HepG2 (cell line): ENCODE measurements at regions not wholly inside any gene's neighbourhood (a gene's known extent, or its start where the extent isn't known, plus 50 kb on each side); places are given as distances from the start of the nearest gene placed in this dataset.

Source experiments
- ATAC-seq: fragments of 200-7000 bp; cut with Tn5 transposase; 3 replicates; pipeline ENCODE4 v1.9.1; 2020; ENCODE audit warnings: mild to moderate bottlenecking, moderate library complexity
- BruUV-seq: library from RNA; stranded (reverse); fragments of 400-500 nt; replicated peaks from 2 replicates; lab custom pipeline; 2021; lab: Mats Ljungman, UMichigan
- CTCF ChIA-PET: fragments of 300-600 bp; formaldehyde crosslinking; extraction: SDS; loops from one replicate; lab custom pipeline; 2021; ENCODE audit warnings: low total read pairs, inconsistent platforms, low intra/inter-chr PET ratio; lab: Yijun Ruan, JAX
- POLR2A ChIA-PET: fragments of 350-600 bp; sonication (Branson Sonifier 250); formaldehyde crosslinking; loops from one replicate; lab custom pipeline; 2020; ENCODE audit warnings: antibody characterized with exemption, inconsistent platforms; lab: Yijun Ruan, JAX
- DNase-seq: peaks from one replicate; pipeline ENCODE4 v3.0.0-alpha.2; 2015; ENCODE audit warnings: low spot score
- FAIRE-seq: peaks from 3 replicates; lab custom pipeline; 2011; peaks lifted over from hg19 to GRCh38; lab: Jason Lieb, UNC
- H2AFZ ChIP-seq: one replicate; pipeline ENCODE4 v1.6.1; 2011; ENCODE audit warnings: low read length, inconsistent platforms
- H3K27ac ChIP-seq: fragments of 300-600 bp; 3 replicates; pipeline ENCODE4 v1.8.0; 2011; ENCODE audit warnings: mixed run types, mild to moderate bottlenecking, mixed read lengths, low read length, inconsistent platforms; ENCODE audit not compliant: insufficient read depth; ENCODE audit errors: extremely low read length
- H3K27me3 ChIP-seq, 2 experiments: fragments of 200-600 bp in 1 of 2; 2 replicates in 1 of 2; 3 replicates in 1 of 2; pipeline versions ENCODE4 v1.6.0 to v1.8.0; 2011; ENCODE audit warnings: low read length in 2 of 2, mild to moderate bottlenecking in 2 of 2, moderate library complexity in 2 of 2, inconsistent platforms in 1 of 2; ENCODE audit not compliant: insufficient read depth in 2 of 2, control insufficient read depth in 1 of 2
- H3K36me3 ChIP-seq, 2 experiments: fragments of 200-600 bp in 1 of 2; replicated peaks in 1 of 2; 2 replicates in 1 of 2; 3 replicates in 1 of 2; pipeline versions ENCODE4 v1.5.1 to v1.8.0; 2011; ENCODE audit warnings: low read length in 2 of 2, inconsistent platforms in 1 of 2; ENCODE audit not compliant: insufficient read depth in 2 of 2, control insufficient read depth in 1 of 2
- H3K4me1 ChIP-seq: 2 replicates; pipeline ENCODE4 v1.5.1; 2012; ENCODE audit warnings: low read length, inconsistent platforms; ENCODE audit not compliant: insufficient read depth
- H3K4me2 ChIP-seq: 2 replicates; pipeline ENCODE4 v1.6.0; 2011; ENCODE audit warnings: low read depth, low read length, inconsistent platforms
- H3K4me3 ChIP-seq, 3 experiments: fragments of 200-600 bp in 1 of 3; sonication (generic), shearing (Covaris generic) in 1 of 3; replicated peaks in 1 of 3; 2 replicates each; pipeline ENCODE4 v1.5.1; 2011 to 2016; ENCODE audit warnings: low read length in 3 of 3, inconsistent platforms in 2 of 3, low read depth in 2 of 3, mild to moderate bottlenecking in 2 of 3, control low read depth in 1 of 3, mixed read lengths in 1 of 3; ENCODE audit not compliant: insufficient read depth in 1 of 3
- H3K79me2 ChIP-seq: one replicate; pipeline ENCODE4 v1.6.1; 2011; ENCODE audit warnings: low read length, inconsistent platforms; ENCODE audit not compliant: insufficient read depth
- H3K9ac ChIP-seq: 2 replicates; pipeline ENCODE4 v1.6.0; 2011; ENCODE audit warnings: mild to moderate bottlenecking, low read depth, low read length, inconsistent platforms; ENCODE audit not compliant: insufficient read depth
- H3K9me3 ChIP-seq: 2 replicates; pipeline ENCODE4 v1.5.1; 2012; ENCODE audit warnings: mild to moderate bottlenecking, low read length
- H4K20me1 ChIP-seq: 2 replicates; pipeline ENCODE4 v1.6.0; 2011; ENCODE audit warnings: inconsistent platforms, mild to moderate bottlenecking, low read length, moderate library complexity; ENCODE audit not compliant: insufficient read depth
- ELF1 ChIP-seq: sonication (generic); formaldehyde crosslinking; IDR thresholded peaks from 2 replicates; pipeline ENCODE4 v1.4.0; 2020; ENCODE audit warnings: missing genetic modification reagents
- HIC2 ChIP-seq: sonication (generic); formaldehyde crosslinking; IDR thresholded peaks from 2 replicates; pipeline ENCODE4 v1.9.0; 2022; ENCODE audit warnings: low read depth, missing genetic modification reagents
- MBD4 ChIP-seq: IDR thresholded peaks from 2 replicates; pipeline ENCODE4 v1.6.1; 2012; ENCODE audit warnings: low read length, inconsistent platforms, borderline replicate concordance
- PCBP1 ChIP-seq: fragments of 200-400 bp; formaldehyde crosslinking; IDR thresholded peaks from 2 replicates; pipeline ENCODE4 v1.6.1; 2017; ENCODE audit warnings: mild to moderate bottlenecking, low read depth, low read length, borderline replicate concordance
- SMC3 ChIP-seq: IDR thresholded peaks from 2 replicates; pipeline ENCODE4 v1.6.1; 2011; ENCODE audit warnings: low read length, improper control_type of control experiment
- SP2 ChIP-seq: sonication (generic); formaldehyde crosslinking; IDR thresholded peaks from 2 replicates; pipeline ENCODE4 v1.5.1; 2020; ENCODE audit warnings: mild to moderate bottlenecking, missing genetic modification reagents
- ZNF263 ChIP-seq: sonication (generic); formaldehyde crosslinking; IDR thresholded peaks from 2 replicates; pipeline ENCODE4 v1.4.0; 2020; ENCODE audit warnings: missing genetic modification reagents
- ZSCAN31 ChIP-seq: sonication (generic); formaldehyde crosslinking; IDR thresholded peaks from 2 replicates; pipeline ENCODE4 v1.5.0; 2020; ENCODE audit warnings: low read depth, mild to moderate bottlenecking, missing genetic modification reagents
- WGBS: methylation state at CpG from one replicate; pipeline ENCODE4 v1.1.6; 2017; ENCODE audit warnings: low lambda C conversion rate; 5-methylcytosine and 5-hydroxymethylcytosine counted together
- in situ Hi-C: cut with HindIII; loops from 2 replicates; pipeline ENCODE4 v1.10.0; 2017; ENCODE audit warnings: low pct_unique_long_range_greater_than_20kb; ENCODE audit not compliant: extremely low pct_ligation_motif_present
- intact Hi-C: fragments of 100-400 bp; cut with micrococcal nuclease; formaldehyde crosslinking; loops from one replicate; pipeline ENCODE4 v1.10.0; 2022; ENCODE audit not compliant: unreplicated experiment
- TF ChIP-seq, protein P1 (sequence below): sonication (generic); formaldehyde crosslinking; IDR thresholded peaks from 2 replicates; pipeline ENCODE4 v1.8.0; 2022; ENCODE audit warnings: mild to moderate bottlenecking, missing genetic modification reagents; ENCODE audit not compliant: insufficient replicate concordance
- TF ChIP-seq, protein P2 (sequence below): fragments of 450-650 bp; IDR thresholded peaks from 2 replicates; pipeline ENCODE4 v1.6.1; 2017

- TF ChIP-seq HIC2 (no peak), SP2 (no peak), MBD4 (no peak), SMC3 (no peak), ELF1 (CRISPR knock-in tag) (no peak), ZNF263 (CRISPR knock-in tag) (no peak), ZSCAN31 (CRISPR knock-in tag) (no peak)
- TF ChIP-seq, protein P1, sequence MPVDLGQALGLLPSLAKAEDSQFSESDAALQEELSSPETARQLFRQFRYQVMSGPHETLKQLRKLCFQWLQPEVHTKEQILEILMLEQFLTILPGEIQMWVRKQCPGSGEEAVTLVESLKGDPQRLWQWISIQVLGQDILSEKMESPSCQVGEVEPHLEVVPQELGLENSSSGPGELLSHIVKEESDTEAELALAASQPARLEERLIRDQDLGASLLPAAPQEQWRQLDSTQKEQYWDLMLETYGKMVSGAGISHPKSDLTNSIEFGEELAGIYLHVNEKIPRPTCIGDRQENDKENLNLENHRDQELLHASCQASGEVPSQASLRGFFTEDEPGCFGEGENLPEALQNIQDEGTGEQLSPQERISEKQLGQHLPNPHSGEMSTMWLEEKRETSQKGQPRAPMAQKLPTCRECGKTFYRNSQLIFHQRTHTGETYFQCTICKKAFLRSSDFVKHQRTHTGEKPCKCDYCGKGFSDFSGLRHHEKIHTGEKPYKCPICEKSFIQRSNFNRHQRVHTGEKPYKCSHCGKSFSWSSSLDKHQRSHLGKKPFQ (CRISPR knock-in tag), result no peak
Measured at GRCh38 chr10:34015700-34016099, 681.2 kb upstream of the NRP1 start (continued).

DNA sequence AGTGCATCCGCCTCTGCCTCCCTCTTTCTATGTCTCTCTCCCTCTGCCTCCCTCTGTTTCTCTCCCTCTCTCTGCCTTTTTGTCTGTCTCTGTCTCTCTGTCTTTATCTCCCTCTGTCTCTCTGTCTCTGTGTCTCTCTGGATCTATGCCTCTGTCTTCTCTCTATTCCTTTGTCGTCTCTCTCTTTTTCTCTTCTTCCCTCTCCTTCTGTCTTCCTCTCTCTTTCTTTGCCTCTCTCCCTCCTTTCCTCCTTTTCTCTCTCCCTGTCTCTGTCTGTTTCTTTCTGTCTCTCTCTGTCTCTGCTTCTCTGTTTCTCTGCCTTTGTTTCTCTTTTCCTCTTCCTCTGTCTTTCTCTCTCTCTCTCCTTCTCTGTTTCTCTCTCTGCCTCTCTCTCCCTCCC is 678.8 kb upstream of the NRP1 start:
- Histone ChIP-seq H3K9me3 (no peaks in the 10 kb centered on the region), H3K27ac (no peak overlapping the region), H3K9ac (no peak overlapping the region), H3K4me2 (no peak overlapping the region), H3K27me3 (no peaks in the 10 kb centered on the region), H3K4me1 (no peaks in the 10 kb centered on the region), H3K4me3 (no peak overlapping the region), H2AFZ (no peak overlapping the region), H4K20me1 (no peaks in the 10 kb centered on the region), H3K79me2 (no peaks in the 10 kb centered on the region), H3K36me3 (no peaks in the 10 kb centered on the region)
- in situ Hi-C loops (no loop called here), intact Hi-C loops (no loop called here)
- ChIA-PET CTCF (no interaction called here), POLR2A (no interaction called here)
- 29% methylated on average over 2 of the region's 2 CpGs for WGBS
- FAIRE-seq (no peak), DNase-seq (no peak), ATAC-seq (no peak)
- TF ChIP-seq, protein P2, sequence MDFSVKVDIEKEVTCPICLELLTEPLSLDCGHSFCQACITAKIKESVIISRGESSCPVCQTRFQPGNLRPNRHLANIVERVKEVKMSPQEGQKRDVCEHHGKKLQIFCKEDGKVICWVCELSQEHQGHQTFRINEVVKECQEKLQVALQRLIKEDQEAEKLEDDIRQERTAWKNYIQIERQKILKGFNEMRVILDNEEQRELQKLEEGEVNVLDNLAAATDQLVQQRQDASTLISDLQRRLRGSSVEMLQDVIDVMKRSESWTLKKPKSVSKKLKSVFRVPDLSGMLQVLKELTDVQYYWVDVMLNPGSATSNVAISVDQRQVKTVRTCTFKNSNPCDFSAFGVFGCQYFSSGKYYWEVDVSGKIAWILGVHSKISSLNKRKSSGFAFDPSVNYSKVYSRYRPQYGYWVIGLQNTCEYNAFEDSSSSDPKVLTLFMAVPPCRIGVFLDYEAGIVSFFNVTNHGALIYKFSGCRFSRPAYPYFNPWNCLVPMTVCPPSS, result peak; percentile 64; the same call in 1 of the 2 replicates
- TF ChIP-seq PCBP1, result no peak
- no TSS peak for BruUV-seq
